ENCODE measurements at regions not wholly inside any gene's neighbourhood (a gene's known extent, or its start where the extent isn't known, plus 50 kb on each side); places are given as distances from the start of the nearest gene placed in this dataset.

DNA sequence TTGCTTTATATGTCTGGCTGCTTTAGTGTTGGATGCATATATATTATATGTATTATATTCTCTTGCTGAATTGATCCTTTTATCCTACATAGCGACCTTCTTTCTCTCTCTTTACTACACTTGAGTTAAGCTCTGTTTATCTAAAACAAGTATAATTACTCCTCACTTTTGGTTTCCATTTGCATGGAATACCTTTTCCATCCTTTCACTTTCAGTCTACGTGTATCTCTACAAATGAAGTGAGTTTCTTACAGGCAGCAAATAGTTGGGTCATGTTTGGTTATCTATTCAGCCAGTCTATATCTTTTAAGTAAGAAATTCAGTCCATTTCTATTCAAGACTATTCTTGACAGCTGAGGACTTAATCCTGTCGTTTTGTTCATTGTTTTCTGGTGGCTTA, 167.5 kb upstream of the USP38 start:
- TF ChIP-seq POLR2A (IDR thresholded peaks at IDR 0.05) (no peak), CTCF (IDR thresholded peaks at IDR 0.05) (no peak)
- DNase-seq (no peak), ATAC-seq (no peak)
- H3K36me3 ChIP-seq (replicated peaks in 1 of 2; ENCODE audit: insufficient read depth in 1 of 2, low read depth in 2 of 2) = no peaks in the 10 kb centered on the region
- intact Hi-C loops (cut with DNase I) = no loop called here
- H3K27ac ChIP-seq = no peak overlapping the region
- WGBS, 2 donors = 48 to 50% methylated on average over 3 of the region's 3 CpGs
- no peaks in the 10 kb centered on the region for H3K4me1 ChIP-seq
- no peak overlapping the region for H3K4me3 ChIP-seq
- no peaks in the 10 kb centered on the region for H3K9me3 ChIP-seq
- H3K27me3 ChIP-seq = no peaks in the 10 kb centered on the region

- no peak for DNase-seq
- no peak overlapping the region for H3K27ac ChIP-seq
- H3K4me3 ChIP-seq = no peak overlapping the region
- 82 to 98% methylated on average over 4 of the region's 4 CpGs for WGBS, 2 donors
- H3K27me3 ChIP-seq = no peaks in the 10 kb centered on the region
- intact Hi-C loops (cut with DNase I) = no loop called here
- ATAC-seq = no peak
- H3K9me3 ChIP-seq = no peaks in the 10 kb centered on the region
- no peak for TF ChIP-seq POLR2A (IDR thresholded peaks at IDR 0.05)
- no peak for TF ChIP-seq CTCF (IDR thresholded peaks at IDR 0.05)
- H3K36me3 ChIP-seq (replicated peaks in 1 of 2; ENCODE audit: insufficient read depth in 1 of 2, low read depth in 2 of 2) = no peaks in the 10 kb centered on the region
- no peaks in the 10 kb centered on the region for H3K4me1 ChIP-seq
These were observed 165.4 kb upstream of the USP38 start for GRCh38 chr4:143019351-143019750.

GRCh38 chr4:143021384-143021783, 163.3 kb upstream of the USP38 start:
- H3K4me3 ChIP-seq = no peak overlapping the region
- DNase-seq (no peak), ATAC-seq (no peak)
- H3K4me1 ChIP-seq = no peaks in the 10 kb centered on the region
- H3K27me3 ChIP-seq = no peaks in the 10 kb centered on the region
- no peak overlapping the region for H3K27ac ChIP-seq
- intact Hi-C loops (cut with DNase I) = no loop called here
- no peaks in the 10 kb centered on the region for H3K36me3 ChIP-seq (replicated peaks in 1 of 2; ENCODE audit: insufficient read depth in 1 of 2, low read depth in 2 of 2)
- no peaks in the 10 kb centered on the region for H3K9me3 ChIP-seq
- TF ChIP-seq CTCF (IDR thresholded peaks at IDR 0.05) = no peak
- no peak for TF ChIP-seq POLR2A (IDR thresholded peaks at IDR 0.05)

DNA sequence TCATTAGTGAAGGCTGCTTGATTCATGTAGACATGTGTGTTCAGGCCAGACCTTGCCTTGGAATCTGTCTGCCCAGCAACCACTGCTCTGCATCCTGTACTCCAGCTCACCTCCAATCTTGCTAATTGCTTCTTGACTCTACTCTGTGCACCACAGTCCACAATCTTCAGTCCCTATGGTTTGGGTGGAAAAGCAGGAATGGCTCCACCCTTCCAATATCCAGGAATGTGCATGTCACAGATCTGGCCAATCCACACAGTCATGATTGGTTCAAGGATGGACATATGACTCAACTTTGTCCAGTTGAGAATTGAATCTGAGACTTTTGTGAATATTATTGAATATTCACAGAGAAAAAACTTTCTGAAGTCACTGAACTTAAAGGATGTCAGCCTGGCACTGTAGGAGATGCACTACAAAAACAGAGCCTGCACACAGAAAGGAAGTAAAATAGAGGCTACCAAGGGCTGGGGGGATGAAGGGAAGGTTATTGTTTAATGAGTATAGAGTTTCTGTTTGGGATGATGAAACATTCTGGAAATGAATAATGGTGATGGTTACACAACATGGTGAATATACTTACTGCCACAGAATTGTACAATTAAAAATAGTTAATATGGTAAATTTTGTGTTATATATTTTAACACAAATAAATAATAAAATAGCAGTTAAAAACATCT, 161.3 kb upstream of the USP38 start:
- intact Hi-C loops (cut with DNase I) = no loop called here
- no peak for ATAC-seq
- Histone ChIP-seq H3K4me1 (no peaks in the 10 kb centered on the region), H3K4me3 (no peak overlapping the region), H3K27ac (no peak overlapping the region), H3K9me3 (no peaks in the 10 kb centered on the region), H3K27me3 (no peaks in the 10 kb centered on the region), H3K36me3 (replicated peaks in 1 of 2; ENCODE audit: insufficient read depth in 1 of 2, low read depth in 2 of 2) (no peaks in the 10 kb centered on the region)
- DNase-seq = no peak
- no peak for TF ChIP-seq CTCF (IDR thresholded peaks at IDR 0.05)
- TF ChIP-seq POLR2A (IDR thresholded peaks at IDR 0.05) = no peak

DNA sequence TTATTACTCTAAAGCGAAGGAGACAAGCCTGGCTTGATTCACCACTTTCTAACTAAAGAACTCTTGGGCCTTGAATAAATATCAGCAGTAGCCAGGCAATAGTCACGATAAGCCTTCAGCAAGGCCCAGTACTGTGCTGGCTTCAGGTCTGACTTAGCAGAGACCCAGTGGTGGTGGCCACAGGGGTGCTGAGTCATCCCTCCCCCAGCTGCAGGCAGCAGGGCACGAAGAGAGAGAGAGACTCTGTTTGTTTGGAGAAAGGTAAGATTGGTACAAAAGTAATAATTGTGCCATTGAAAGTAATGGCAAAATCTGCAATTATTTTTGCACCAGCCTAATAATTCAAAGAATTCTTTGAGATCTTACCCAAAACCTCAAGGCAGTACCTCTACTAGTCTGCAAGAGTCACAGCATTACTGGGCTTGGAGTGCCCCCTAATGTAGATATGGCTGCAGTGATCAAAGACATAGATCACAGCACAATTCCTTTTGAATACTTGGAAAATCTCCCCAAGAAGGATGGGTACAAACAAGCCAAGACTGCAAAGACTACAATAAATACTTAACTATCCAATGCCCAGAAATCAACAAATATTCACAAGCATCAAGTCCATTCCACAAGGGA, 159.5 kb upstream of the USP38 start:
- DNase-seq = peak in 2 of 4 donors; percentile 20 to 22
- ATAC-seq = no peak
- Histone ChIP-seq H3K27ac (no peak overlapping the region), H3K4me3 (no peak overlapping the region), H3K9me3 (no peaks in the 10 kb centered on the region), H3K27me3 (no peaks in the 10 kb centered on the region), H3K4me1 (no peaks in the 10 kb centered on the region), H3K36me3 (replicated peaks in 1 of 2; ENCODE audit: insufficient read depth in 1 of 2, low read depth in 2 of 2) (no peaks in the 10 kb centered on the region)
- intact Hi-C loops (cut with DNase I) = no loop called here
- peak in 4 of 7 experiments; percentile 18 to 43 (median 29) for TF ChIP-seq CTCF (IDR thresholded peaks at IDR 0.05)
- no peak for TF ChIP-seq POLR2A (IDR thresholded peaks at IDR 0.05)
- 43 to 61% methylated on average over 3 of the region's 3 CpGs for WGBS, 2 donors

Measured in body of pancreas (tissue), 4 donors.